HAP-1 (cell line): ENCODE measurements at regions not wholly inside any gene's neighbourhood (a gene's known extent, or its start where the extent isn't known, plus 50 kb on each side); places are given as distances from the start of the nearest gene placed in this dataset.

Experiments used
- DNase-seq, 2 experiments: peaks; one replicate each; pipeline ENCODE4 v3.0.0-alpha.2; 2016 to 2020; ENCODE audit warnings: low spot score in 2 of 2
- H3K27me3 ChIP-seq: fragments of 250-450 bp; sonication (Bioruptor Pico); 2 replicates; pipeline ENCODE4 v1.5.1; 2020; ENCODE audit warnings: low read depth, mild to moderate bottlenecking, moderate library complexity
- H3K36me3 ChIP-seq: fragments of 250-450 bp; sonication (Bioruptor Pico); replicated peaks from 2 replicates; pipeline ENCODE4 v1.5.1; 2020; ENCODE audit warnings: mild to moderate bottlenecking
- H3K4me1 ChIP-seq: fragments of 250-450 bp; sonication (Bioruptor Pico); 2 replicates; pipeline ENCODE4 v1.5.1; 2020; ENCODE audit warnings: mild to moderate bottlenecking
- H3K4me3 ChIP-seq: fragments of 250-450 bp; sonication (Bioruptor Pico); 2 replicates; pipeline ENCODE4 v1.5.1; 2020; ENCODE audit warnings: mild to moderate bottlenecking, moderate library complexity
- H3K9me3 ChIP-seq: fragments of 250-450 bp; sonication (Bioruptor Pico); 2 replicates; pipeline ENCODE4 v1.5.1; 2020; ENCODE audit warnings: mild to moderate bottlenecking, moderate library complexity
- in situ Hi-C: fragments of 300-500 bp; cut with MboI; formaldehyde crosslinking; loops from 3 replicates; pipeline ENCODE4 v1.14.3; 2020; ENCODE audit warnings: low sequenced_read_pairs, inconsistent platforms, mixed read lengths

GRCh38 chr10:2955064-2955463 is 112.3 kb upstream of the PFKP start:
- Histone ChIP-seq H3K4me1 (no peaks in the 10 kb centered on the region), H3K36me3 (no peaks in the 10 kb centered on the region), H3K27me3 (no peaks in the 10 kb centered on the region), H3K9me3 (no peaks in the 10 kb centered on the region), H3K4me3 (no peak overlapping the region)
- in situ Hi-C loops: no loop called here
- DNase-seq: no peak

GRCh38 chr10:2953495-2953894 is 113.9 kb upstream of the PFKP start:
- no peaks in the 10 kb centered on the region for H3K27me3 ChIP-seq
- no peak overlapping the region for H3K4me3 ChIP-seq
- in situ Hi-C loops: no loop called here

GRCh38 chr10:2951235-2951835 is 116.0 kb upstream of the PFKP start:
- in situ Hi-C loops: no loop called here
- no peaks in the 10 kb centered on the region for H3K36me3 ChIP-seq
- no peak overlapping the region for H3K4me3 ChIP-seq
- H3K27me3 ChIP-seq: no peaks in the 10 kb centered on the region
- no peaks in the 10 kb centered on the region for H3K4me1 ChIP-seq
- no peak for DNase-seq
- no peaks in the 10 kb centered on the region for H3K9me3 ChIP-seq

More at GRCh38 chr10:2953495-2953894, 113.9 kb upstream of the PFKP start:
- H3K4me1 ChIP-seq: no peaks in the 10 kb centered on the region
- DNase-seq: no peak
- H3K36me3 ChIP-seq: no peaks in the 10 kb centered on the region
- H3K9me3 ChIP-seq: no peaks in the 10 kb centered on the region

- in situ Hi-C loops: no loop called here
- Histone ChIP-seq H3K9me3 (no peaks in the 10 kb centered on the region), H3K27me3 (no peaks in the 10 kb centered on the region), H3K4me1 (no peaks in the 10 kb centered on the region), H3K36me3 (no peaks in the 10 kb centered on the region), H3K4me3 (no peak overlapping the region)
- no peak for DNase-seq
Observed at GRCh38 chr10:2950546-2950945, 116.8 kb upstream of the PFKP start.

- Histone ChIP-seq H3K36me3 (no peaks in the 10 kb centered on the region), H3K4me1 (no peaks in the 10 kb centered on the region), H3K27me3 (no peaks in the 10 kb centered on the region), H3K4me3 (no peak overlapping the region), H3K9me3 (no peaks in the 10 kb centered on the region)
- no peak for DNase-seq
- in situ Hi-C loops: no loop called here
Observed at GRCh38 chr10:2949948-2950354, 117.4 kb upstream of the PFKP start.

- H3K36me3 ChIP-seq: no peaks in the 10 kb centered on the region
- in situ Hi-C loops: no loop called here
- no peaks in the 10 kb centered on the region for H3K4me1 ChIP-seq
- no peak overlapping the region for H3K4me3 ChIP-seq
- H3K27me3 ChIP-seq: no peaks in the 10 kb centered on the region
- DNase-seq: no peak
- H3K9me3 ChIP-seq: no peaks in the 10 kb centered on the region
Observed at GRCh38 chr10:2949221-2949947, 118.0 kb upstream of the PFKP start.

GRCh38 chr10:2948127-2948854 is 119.1 kb upstream of the PFKP start:
- DNase-seq: no peak
- Histone ChIP-seq H3K4me3 (no peak overlapping the region), H3K27me3 (no peaks in the 10 kb centered on the region), H3K36me3 (no peaks in the 10 kb centered on the region), H3K4me1 (no peaks in the 10 kb centered on the region), H3K9me3 (no peaks in the 10 kb centered on the region)
- in situ Hi-C loops: no loop called here

- no peaks in the 10 kb centered on the region for H3K9me3 ChIP-seq
- no peaks in the 10 kb centered on the region for H3K36me3 ChIP-seq
- in situ Hi-C loops: no loop called here
- no peak overlapping the region for H3K4me3 ChIP-seq
- no peaks in the 10 kb centered on the region for H3K27me3 ChIP-seq
- no peaks in the 10 kb centered on the region for H3K4me1 ChIP-seq
- no peak for DNase-seq
Observed at GRCh38 chr10:2944788-2945187, 122.6 kb upstream of the PFKP start.

- Histone ChIP-seq H3K4me1 (no peaks in the 10 kb centered on the region), H3K4me3 (no peak overlapping the region), H3K36me3 (no peaks in the 10 kb centered on the region), H3K27me3 (no peaks in the 10 kb centered on the region), H3K9me3 (no peaks in the 10 kb centered on the region)
- no peak for DNase-seq
- in situ Hi-C loops: no loop called here
Observed at GRCh38 chr10:2943932-2944614, 123.3 kb upstream of the PFKP start.

- H3K4me3 ChIP-seq: no peak overlapping the region
- no peaks in the 10 kb centered on the region for H3K36me3 ChIP-seq
- no peaks in the 10 kb centered on the region for H3K9me3 ChIP-seq
- no peaks in the 10 kb centered on the region for H3K4me1 ChIP-seq
- H3K27me3 ChIP-seq: no peaks in the 10 kb centered on the region
- in situ Hi-C loops: no loop called here
- no peak for DNase-seq
Observed at GRCh38 chr10:2942938-2943337, 124.4 kb upstream of the PFKP start.

- Histone ChIP-seq H3K4me3 (no peak overlapping the region), H3K4me1 (no peaks in the 10 kb centered on the region), H3K9me3 (no peaks in the 10 kb centered on the region), H3K36me3 (no peaks in the 10 kb centered on the region), H3K27me3 (no peaks in the 10 kb centered on the region)
- in situ Hi-C loops: no loop called here
- DNase-seq: no peak
Observed at GRCh38 chr10:2938869-2939268, 128.5 kb upstream of the PFKP start.

GRCh38 chr10:2936816-2937215 is 130.5 kb upstream of the PFKP start:
- no peaks in the 10 kb centered on the region for H3K4me1 ChIP-seq
- in situ Hi-C loops: no loop called here
- H3K27me3 ChIP-seq: no peaks in the 10 kb centered on the region
- H3K36me3 ChIP-seq: no peaks in the 10 kb centered on the region
- DNase-seq: no peak
- H3K4me3 ChIP-seq: no peak overlapping the region
- H3K9me3 ChIP-seq: no peaks in the 10 kb centered on the region

GRCh38 chr10:2935647-2936386 is 131.5 kb upstream of the PFKP start:
- in situ Hi-C loops: no loop called here
- Histone ChIP-seq H3K27me3 (no peaks in the 10 kb centered on the region), H3K4me1 (no peaks in the 10 kb centered on the region), H3K4me3 (no peak overlapping the region), H3K36me3 (no peaks in the 10 kb centered on the region), H3K9me3 (no peaks in the 10 kb centered on the region)
- DNase-seq: no peak
